K562 (cell line): ENCODE measurements at regions not wholly inside any gene's neighbourhood (a gene's known extent, or its start where the extent isn't known, plus 50 kb on each side); places are given as distances from the start of the nearest gene placed in this dataset.

Experiments used
- ATAC-seq: fragments of 200-7000 bp; cut with Tn5 transposase; 3 replicates; pipeline ENCODE4 v1.9.1; 2020; ENCODE audit warnings: moderate library complexity
- BruUV-seq: library from RNA; stranded (reverse); fragments of 400-500 nt; replicated peaks from 2 replicates; lab custom pipeline; 2021; lab: Mats Ljungman, UMichigan
- CTCF ChIA-PET: fragments of 300-600 bp; formaldehyde crosslinking; extraction: SDS; loops from one replicate; lab custom pipeline; 2021; ENCODE audit warnings: low intra/inter-chr PET ratio; lab: Yijun Ruan, JAX
- POLR2A ChIA-PET: fragments of 300-600, 350-650 bp; sonication (Branson Sonifier 250); formaldehyde crosslinking; extraction: SDS; loops from one replicate; lab custom pipeline; 2021; ENCODE audit warnings: antibody characterized with exemption, inconsistent platforms; lab: Yijun Ruan, JAX
- DNase-seq, 4 experiments: peaks; one replicate each; pipeline versions ENCODE4 v3.0.0 to v3.0.0-alpha.2; 2011 to 2018; ENCODE audit warnings: low spot score in 3 of 4, mixed read lengths in 3 of 4; ENCODE audit errors: extremely low read depth in 1 of 4
- FAIRE-seq: peaks from 2 replicates; lab custom pipeline; 2011; peaks lifted over from hg19 to GRCh38; lab: Jason Lieb, UNC
- H2AFZ ChIP-seq: 2 replicates; pipeline ENCODE4 v1.6.0; 2011; ENCODE audit warnings: low read depth, low read length, control low read depth, inconsistent platforms
- H3K27ac ChIP-seq: fragments of 200-600 bp; 3 replicates; pipeline ENCODE4 v1.8.0; 2011; ENCODE audit warnings: low read depth, mild to moderate bottlenecking, control low read depth, inconsistent platforms, low read length, moderate library complexity, mixed read lengths; ENCODE audit errors: extremely low read depth
- H3K27me3 ChIP-seq, 2 experiments: fragments of 300-600 bp in 1 of 2; 2 replicates in 1 of 2; 3 replicates in 1 of 2; pipeline versions ENCODE4 v1.6.0 to v1.8.0; 2011; ENCODE audit warnings: inconsistent platforms in 2 of 2, low read length in 2 of 2, mild to moderate bottlenecking in 1 of 2, mixed read lengths in 1 of 2, moderate library complexity in 1 of 2; ENCODE audit not compliant: control insufficient read depth in 2 of 2, insufficient read depth in 2 of 2
- H3K36me3 ChIP-seq: fragments of 300-600 bp; 3 replicates; pipeline ENCODE4 v1.8.0; 2011; ENCODE audit warnings: mild to moderate bottlenecking, low read length, inconsistent platforms; ENCODE audit not compliant: control insufficient read depth, insufficient read depth
- H3K4me1 ChIP-seq, 2 experiments: fragments of 200-600 bp in 1 of 2; replicated peaks in 1 of 2; 2 replicates in 1 of 2; 3 replicates in 1 of 2; pipeline versions ENCODE4 v1.5.1 to v1.8.0; 2011; ENCODE audit warnings: inconsistent platforms in 2 of 2, low read length in 2 of 2, mild to moderate bottlenecking in 1 of 2, mixed read lengths in 1 of 2, moderate library complexity in 1 of 2; ENCODE audit not compliant: control insufficient read depth in 2 of 2, insufficient read depth in 2 of 2
- H3K4me2 ChIP-seq: 2 replicates; pipeline ENCODE4 v1.6.1; 2011; ENCODE audit warnings: low read length, control low read depth, inconsistent platforms, mixed read lengths; ENCODE audit not compliant: insufficient read depth
- H3K4me3 ChIP-seq: fragments of 200-600 bp; sonication (generic), shearing (Covaris generic); 2 replicates; pipeline ENCODE4 v1.5.1; 2016; ENCODE audit warnings: control low read depth, inconsistent platforms
- H3K79me2 ChIP-seq: fragments of 200-600 bp; 3 replicates; pipeline ENCODE4 v1.8.0; 2011; ENCODE audit warnings: low read length, inconsistent platforms; ENCODE audit not compliant: control insufficient read depth, insufficient read depth
- H3K9ac ChIP-seq, 2 experiments: 2 replicates each; pipeline versions ENCODE4 v1.6.0 to v1.6.1; 2011; ENCODE audit warnings: low read depth in 2 of 2, low read length in 2 of 2, control low read depth in 1 of 2, inconsistent platforms in 1 of 2, mild to moderate bottlenecking in 1 of 2, mixed read lengths in 1 of 2; ENCODE audit not compliant: insufficient read depth in 1 of 2
- H3K9me1 ChIP-seq: one replicate; pipeline ENCODE4 v1.6.0; 2011; ENCODE audit warnings: inconsistent platforms, mild to moderate bottlenecking, low read length, moderate library complexity; ENCODE audit not compliant: control insufficient read depth, insufficient read depth
- H3K9me3 ChIP-seq: replicated peaks from 2 replicates; pipeline ENCODE4 v1.5.1; 2011; ENCODE audit warnings: low read depth, low read length, inconsistent platforms; ENCODE audit not compliant: control insufficient read depth, insufficient read depth
- H4K20me1 ChIP-seq: replicated peaks from 2 replicates; pipeline ENCODE4 v1.6.1; 2011; ENCODE audit warnings: low read length, inconsistent platforms, mixed read lengths; ENCODE audit not compliant: control insufficient read depth, insufficient read depth
- CREBBP ChIP-seq: IDR thresholded peaks from one replicate; pipeline ENCODE4 v1.6.1; 2012; ENCODE audit warnings: low read depth, mild to moderate bottlenecking, control low read depth, inconsistent platforms, low read length
- ESRRB ChIP-seq: fragments of 250-450 bp; sonication (Bioruptor Pico); IDR thresholded peaks from 2 replicates; pipeline ENCODE4 v1.5.0; 2020; ENCODE audit warnings: mild to moderate bottlenecking, moderate library complexity, borderline replicate concordance
- NBN ChIP-seq: fragments of 450-650 bp; IDR thresholded peaks from 2 replicates; pipeline ENCODE4 v1.6.1; 2016; ENCODE audit warnings: low read depth, mild to moderate bottlenecking
- OTX1 ChIP-seq: fragments of 450-650 bp; formaldehyde crosslinking; IDR thresholded peaks from 2 replicates; pipeline ENCODE4 v1.4.0; 2022; ENCODE audit warnings: mild to moderate bottlenecking
- POLR3A ChIP-seq: IDR thresholded peaks from 2 replicates; pipeline ENCODE4 v1.6.1; 2011; ENCODE audit warnings: borderline replicate concordance, mild to moderate bottlenecking, moderate library complexity; ENCODE audit not compliant: insufficient read length, insufficient read depth; ENCODE audit errors: extremely low read depth
- RBBP5 ChIP-seq: fragments of 200-600 bp; sonication (generic); IDR thresholded peaks from 2 replicates; pipeline ENCODE4 v1.6.1; 2012; ENCODE audit warnings: borderline replicate concordance, mild to moderate bottlenecking, low read length, control low read depth, inconsistent platforms; ENCODE audit not compliant: insufficient read depth, poor library complexity, severe bottlenecking
- SMAD3 ChIP-seq: fragments of 450-650 bp; formaldehyde crosslinking; conservative IDR thresholded peaks from 2 replicates; pipeline ENCODE4 v1.4.0; 2020; ENCODE audit warnings: mild to moderate bottlenecking
- ZBTB11 ChIP-seq, 3 experiments: fragments of 200-800 bp in 1 of 3; fragments of 250-450 bp in 1 of 3; fragments of 450-650 bp in 1 of 3; sonication (Bioruptor Pico) in 1 of 3; sonication (Bioruptor generic) in 1 of 3; formaldehyde crosslinking in 1 of 3; IDR thresholded peaks; 2 replicates each; pipeline versions ENCODE4 v1.6.1 to v1.8.0; 2016 to 2022; ENCODE audit warnings: mild to moderate bottlenecking in 2 of 3, missing genetic modification characterization in 2 of 3, missing compliant biosample characterization in 1 of 3, moderate library complexity in 1 of 3
- ZBTB8A ChIP-seq: fragments of 450-650 bp; IDR thresholded peaks from 2 replicates; pipeline ENCODE4 v1.6.1; 2018; ENCODE audit warnings: mild to moderate bottlenecking, moderate library complexity; ENCODE audit not compliant: partially characterized antibody
- in situ Hi-C: fragments of 300-500 bp; cut with MboI; formaldehyde crosslinking; loops from 4 replicates; pipeline ENCODE4 v1.15.0; 2018; ENCODE audit warnings: inconsistent platforms, mixed read lengths
- intact Hi-C: fragments of 100-400 bp; cut with micrococcal nuclease; formaldehyde crosslinking; loops from 2 replicates; pipeline ENCODE4 v1.14.2; 2022
- TF ChIP-seq, protein P1 (sequence below): fragments of 250-450 bp; sonication (Bioruptor Pico); IDR thresholded peaks from 2 replicates; pipeline ENCODE4 v1.4.0; 2020; ENCODE audit warnings: borderline replicate concordance
- TF ChIP-seq, protein P2 (sequence below): fragments of 200-800 bp; sonication (Bioruptor generic); IDR thresholded peaks from 2 replicates; pipeline ENCODE4 v1.6.1; 2017; ENCODE audit warnings: missing genetic modification characterization, missing compliant biosample characterization

GRCh38 chr15:31540633-31541032 lies 214.0 kb downstream of the KLF13 start (continued):
- TF ChIP-seq, protein P1, sequence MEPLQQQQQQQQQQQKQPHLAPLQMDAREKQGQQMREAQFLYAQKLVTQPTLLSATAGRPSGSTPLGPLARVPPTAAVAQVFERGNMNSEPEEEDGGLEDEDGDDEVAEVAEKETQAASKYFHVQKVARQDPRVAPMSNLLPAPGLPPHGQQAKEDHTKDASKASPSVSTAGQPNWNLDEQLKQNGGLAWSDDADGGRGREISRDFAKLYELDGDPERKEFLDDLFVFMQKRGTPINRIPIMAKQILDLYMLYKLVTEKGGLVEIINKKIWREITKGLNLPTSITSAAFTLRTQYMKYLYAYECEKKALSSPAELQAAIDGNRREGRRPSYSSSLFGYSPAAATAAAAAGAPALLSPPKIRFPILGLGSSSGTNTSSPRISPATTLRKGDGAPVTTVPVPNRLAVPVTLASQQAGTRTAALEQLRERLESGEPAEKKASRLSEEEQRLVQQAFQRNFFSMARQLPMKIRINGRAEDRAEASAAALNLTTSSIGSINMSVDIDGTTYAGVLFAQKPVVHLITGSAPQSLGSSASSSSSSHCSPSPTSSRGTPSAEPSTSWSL (CRISPR knock-in tag), result no peak
- no peak for TF ChIP-seq ZBTB8A

GRCh38 chr15:31544361-31544760 lies 217.7 kb downstream of the KLF13 start:
- no peak for ATAC-seq

More at GRCh38 chr15:31544361-31544760, 217.7 kb downstream of the KLF13 start:
- no peaks in the 10 kb centered on the region for H3K9me1 ChIP-seq
- POLR2A ChIA-PET, result interaction anchor here (1.3 kb wide), 1 partner anchor 13 kb away, joined by 3 read pairs; no protein-coding TSS in a partner anchor
- H3K36me3 ChIP-seq, result no peaks in the 10 kb centered on the region
- CTCF ChIA-PET, result no interaction called here
- H3K9me3 ChIP-seq, result no peaks in the 10 kb centered on the region
- H3K27me3 ChIP-seq, result no peaks in the 10 kb centered on the region
- no peak overlapping the region for H3K27ac ChIP-seq
- BruUV-seq, result no TSS peak
- H3K4me3 ChIP-seq, result no peak overlapping the region
- H3K79me2 ChIP-seq, result no peaks in the 10 kb centered on the region
- H3K4me2 ChIP-seq, result no peak overlapping the region
- TF ChIP-seq, protein P2, sequence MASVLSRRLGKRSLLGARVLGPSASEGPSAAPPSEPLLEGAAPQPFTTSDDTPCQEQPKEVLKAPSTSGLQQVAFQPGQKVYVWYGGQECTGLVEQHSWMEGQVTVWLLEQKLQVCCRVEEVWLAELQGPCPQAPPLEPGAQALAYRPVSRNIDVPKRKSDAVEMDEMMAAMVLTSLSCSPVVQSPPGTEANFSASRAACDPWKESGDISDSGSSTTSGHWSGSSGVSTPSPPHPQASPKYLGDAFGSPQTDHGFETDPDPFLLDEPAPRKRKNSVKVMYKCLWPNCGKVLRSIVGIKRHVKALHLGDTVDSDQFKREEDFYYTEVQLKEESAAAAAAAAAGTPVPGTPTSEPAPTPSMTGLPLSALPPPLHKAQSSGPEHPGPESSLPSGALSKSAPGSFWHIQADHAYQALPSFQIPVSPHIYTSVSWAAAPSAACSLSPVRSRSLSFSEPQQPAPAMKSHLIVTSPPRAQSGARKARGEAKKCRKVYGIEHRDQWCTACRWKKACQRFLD, result no peak
- no peak for TF ChIP-seq OTX1 (CRISPR knock-in tag)
- TF ChIP-seq SMAD3 (CRISPR knock-in tag), result no peak
- no peak for TF ChIP-seq RBBP5
- no peak for TF ChIP-seq NBN
- TF ChIP-seq ESRRB (CRISPR knock-in tag), result no peak
- no peak for TF ChIP-seq ZBTB11 (CRISPR knock-in tag; IDR thresholded peaks at IDR 0.05)
- TF ChIP-seq CREBBP, result no peak
- no peak for TF ChIP-seq POLR3A
- H3K9ac ChIP-seq, result no peak overlapping the region
- no peak overlapping the region for H2AFZ ChIP-seq
- no peak for DNase-seq
- intact Hi-C loops, result no loop called here
- H3K4me1 ChIP-seq, result no peaks in the 10 kb centered on the region
- in situ Hi-C loops, result no loop called here
- FAIRE-seq, result no peak
- no peaks in the 10 kb centered on the region; the same call in 1 of the 2 replicates for H4K20me1 ChIP-seq
